Posterior vena cava (tissue), 2 donors: ENCODE measurements at regions not wholly inside any gene's neighbourhood (a gene's known extent, or its start where the extent isn't known, plus 50 kb on each side); places are given as distances from the start of the nearest gene placed in this dataset.

Experiments used
- DNase-seq: peaks from one replicate; pipeline ENCODE4 v3.0.0-alpha.2; 2020; ENCODE audit warnings: low spot score
- intact Hi-C, 2 donors: fragments of 100-400 bp; cut with DNase I; formaldehyde crosslinking; loops; one replicate each; pipeline versions ENCODE4 v1.14.1 to v1.14.2; 2022 to 2023
- donor health status: DM: yes; HTN: yes; CAD: no.
- donor health status: DM: yes; HTN: yes; CAD: no.

DNA sequence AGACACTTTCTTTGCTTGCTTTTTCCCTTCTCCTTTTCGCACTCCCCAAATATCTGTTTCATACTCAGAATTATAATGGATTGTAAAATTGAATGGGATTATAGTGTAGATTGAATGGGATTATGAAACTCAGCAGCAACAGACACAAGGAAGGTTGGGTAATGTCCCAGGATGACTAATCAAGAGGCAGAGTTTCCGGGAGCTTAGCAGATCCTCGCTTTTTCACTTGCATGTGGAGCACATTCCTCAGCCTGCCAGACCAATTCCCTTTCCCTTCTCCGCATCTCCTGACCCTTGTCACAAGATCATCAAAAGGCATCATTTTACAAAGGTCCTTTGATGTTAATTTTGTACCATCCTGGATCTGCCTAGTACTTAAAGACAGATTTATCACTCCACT lies 55.1 kb upstream of the SLC1A1 start:
- DNase-seq, result no peak
- intact Hi-C loops, result no loop called here

DNA sequence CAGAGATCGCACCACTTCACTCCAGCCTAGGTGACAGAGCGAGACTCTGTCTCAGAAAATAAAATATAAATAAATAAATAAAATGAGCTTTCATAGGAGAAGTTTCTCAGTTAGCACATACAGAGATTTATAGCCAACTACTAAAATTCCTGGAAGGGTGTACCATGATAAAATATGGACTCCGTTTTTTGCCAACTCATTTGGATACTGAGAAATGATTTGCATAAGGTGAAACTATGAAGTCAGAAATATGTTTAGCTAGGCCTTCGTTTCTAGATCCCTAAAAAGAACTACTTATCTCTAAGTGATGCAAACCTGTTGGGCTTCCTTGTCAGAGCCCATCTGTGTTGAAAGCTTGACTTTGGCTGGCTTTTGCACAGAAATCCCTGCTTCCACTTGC lies 56.9 kb upstream of the SLC1A1 start:
- intact Hi-C loops, result no loop called here
- DNase-seq, result no peak

DNA sequence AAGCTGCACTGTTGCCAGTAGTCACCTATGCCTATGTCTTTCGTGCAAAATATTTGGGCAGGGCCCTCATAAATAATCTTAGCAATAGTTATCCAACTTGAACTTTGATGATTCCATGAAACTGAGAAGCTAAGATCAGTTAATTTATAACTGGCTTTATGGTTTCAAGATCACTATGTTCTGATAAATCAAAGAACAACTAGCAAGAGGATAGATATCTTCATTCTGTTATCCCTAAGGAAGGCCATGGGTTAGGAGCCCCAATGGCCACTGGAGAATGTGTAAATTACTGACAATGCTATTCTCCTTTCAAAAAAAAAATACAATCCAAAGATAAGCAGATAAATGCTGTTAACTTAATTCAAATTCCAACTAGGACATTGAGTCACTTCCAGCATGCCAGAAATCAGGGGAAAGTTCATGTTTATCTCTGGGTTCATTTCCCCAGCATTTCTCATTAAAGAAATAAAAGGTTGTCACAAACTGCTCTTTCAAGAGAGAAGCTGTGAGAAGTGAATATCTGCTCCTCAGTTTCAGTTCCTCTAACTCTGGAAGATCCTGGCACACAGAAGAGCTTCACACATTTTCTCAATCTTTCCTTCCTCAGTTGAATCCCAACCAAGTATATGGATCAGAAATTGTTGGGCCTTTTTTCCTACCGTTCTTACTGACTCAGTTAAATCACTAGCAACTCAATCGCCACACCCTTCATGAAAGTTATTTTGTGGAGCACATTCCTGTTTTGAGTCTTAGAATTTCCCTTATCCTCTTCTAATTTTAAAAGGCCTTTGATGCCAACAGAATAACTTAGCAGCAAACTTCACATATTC lies 59.6 kb upstream of the SLC1A1 start:
- intact Hi-C loops, result no loop called here
- no peak for DNase-seq

DNA sequence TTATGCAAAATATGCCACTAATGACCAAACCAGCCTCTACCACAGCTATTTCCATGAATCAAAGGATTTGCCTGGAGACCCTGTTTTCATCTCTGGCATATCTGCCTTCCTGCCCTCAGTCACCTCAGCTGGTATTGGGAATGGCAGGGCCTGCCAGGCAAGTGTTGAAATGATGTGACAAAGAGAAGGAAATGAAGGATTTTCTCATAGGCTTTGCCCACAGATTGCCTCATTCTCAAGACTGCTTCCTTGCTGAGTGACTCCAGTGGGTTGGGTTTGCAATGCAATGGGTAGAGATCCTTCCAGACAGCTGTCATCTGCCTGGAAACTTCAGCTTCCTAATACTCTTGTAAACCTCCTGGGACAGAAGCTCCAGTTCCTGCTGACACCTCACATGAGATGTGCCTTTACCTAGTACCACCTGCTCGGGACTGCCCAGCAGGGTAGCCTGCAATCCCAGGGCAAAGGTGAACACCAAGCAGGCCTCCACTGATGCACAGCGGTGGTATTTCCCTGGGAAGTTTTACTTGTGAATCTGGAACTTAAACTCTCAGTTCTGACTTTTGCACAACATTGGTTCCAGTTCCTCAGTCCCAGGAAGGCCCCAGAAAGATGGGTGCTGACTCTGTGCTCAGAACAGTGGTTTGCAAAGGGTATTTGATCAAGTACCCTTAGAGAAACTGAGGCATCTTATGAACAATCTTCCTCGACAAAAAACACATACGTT lies 64.8 kb upstream of the SLC1A1 start:
- intact Hi-C loops, result no loop called here
- no peak for DNase-seq

DNA sequence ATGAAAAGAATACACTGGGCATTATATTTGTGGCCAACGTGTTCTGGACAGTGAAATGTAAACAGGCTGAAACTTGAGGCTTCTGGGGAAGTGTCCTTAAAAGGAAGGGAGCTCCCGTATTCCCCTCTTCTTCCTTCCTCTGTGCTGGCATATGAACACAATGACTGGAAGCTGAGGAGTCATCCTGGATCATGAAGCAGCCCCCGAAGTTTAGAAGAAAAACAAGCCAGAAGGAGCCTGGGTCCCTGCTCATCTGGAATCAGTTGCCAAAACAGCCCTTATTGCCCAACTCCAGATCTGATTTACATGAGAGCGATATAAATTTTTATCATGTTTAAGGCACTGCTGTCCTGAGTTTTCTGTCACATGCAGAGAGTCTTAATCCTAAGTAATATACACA lies 65.4 kb upstream of the SLC1A1 start:
- no peak for DNase-seq
- intact Hi-C loops, result loop anchor here in 1 of 2 donors (5.0 kb wide), 1 partner anchor 633 kb away; no protein-coding TSS in a partner anchor

DNA sequence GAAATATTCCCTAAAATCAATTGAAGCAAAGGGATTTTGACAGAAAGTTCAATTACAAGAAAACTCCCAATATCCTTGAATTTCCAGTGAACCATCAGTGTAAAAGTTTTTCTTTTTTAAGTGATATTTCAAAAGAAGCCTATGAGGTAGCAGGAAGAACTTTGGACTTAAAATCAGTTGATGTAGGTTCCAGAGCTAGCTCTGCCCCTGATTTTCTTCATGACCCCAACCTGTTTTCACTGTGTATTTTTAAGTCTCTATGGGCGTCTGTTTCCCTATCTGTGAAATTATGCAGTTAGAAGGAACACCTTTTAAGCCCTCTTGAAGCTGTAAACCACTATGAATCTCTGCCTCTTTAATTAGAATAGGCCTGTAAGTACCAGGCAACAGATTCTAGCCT lies 66.2 kb upstream of the SLC1A1 start:
- intact Hi-C loops, result loop anchor here in 1 of 2 donors (5.0 kb wide), 1 partner anchor 632 kb away; no protein-coding TSS in a partner anchor
- no peak for DNase-seq

DNA sequence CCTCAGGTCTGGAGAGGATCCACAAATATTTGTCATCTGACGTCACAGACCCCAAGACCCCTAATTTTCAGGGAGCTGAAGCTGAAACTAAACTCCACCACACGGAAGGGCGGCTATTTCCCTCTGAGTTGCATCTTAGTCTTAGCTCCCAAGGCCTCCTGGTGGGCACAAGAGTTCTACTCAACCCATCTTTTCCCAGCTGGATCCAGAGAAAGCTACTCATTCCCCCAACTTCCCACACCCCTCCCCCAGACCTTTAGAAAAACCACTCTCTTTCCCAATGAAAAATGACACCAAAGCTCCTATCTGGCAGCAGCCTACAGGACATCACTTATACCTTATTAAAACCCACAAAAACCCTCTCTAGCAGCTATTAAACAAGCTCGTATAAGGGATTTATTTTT lies 67.1 kb upstream of the SLC1A1 start:
- DNase-seq, result no peak
- intact Hi-C loops, result loop anchor here in 1 of 2 donors (5.0 kb wide), 1 partner anchor 631 kb away; no protein-coding TSS in a partner anchor

DNA sequence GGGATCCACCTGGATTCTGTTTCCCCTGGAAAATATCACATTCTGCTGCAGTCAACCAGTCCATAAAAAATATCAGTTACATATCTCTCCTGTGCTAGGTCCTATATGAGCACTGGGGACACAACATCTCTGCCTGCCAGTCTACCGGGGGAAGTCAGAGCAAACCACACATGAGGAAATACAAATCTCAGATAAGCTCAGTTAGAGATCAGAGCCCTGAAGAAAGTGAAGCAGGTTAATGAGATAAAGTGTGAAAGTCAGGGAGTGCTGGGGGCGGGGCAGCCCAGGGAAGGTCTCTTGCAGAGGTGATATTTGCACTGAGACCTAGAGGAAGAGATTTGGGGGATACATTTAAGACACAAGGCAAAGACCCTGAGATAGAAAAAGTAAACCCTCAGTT lies 67.8 kb upstream of the SLC1A1 start:
- no peak for DNase-seq
- intact Hi-C loops, result loop anchor here in 1 of 2 donors (5.0 kb wide), 1 partner anchor 630 kb away; no protein-coding TSS in a partner anchor

DNA sequence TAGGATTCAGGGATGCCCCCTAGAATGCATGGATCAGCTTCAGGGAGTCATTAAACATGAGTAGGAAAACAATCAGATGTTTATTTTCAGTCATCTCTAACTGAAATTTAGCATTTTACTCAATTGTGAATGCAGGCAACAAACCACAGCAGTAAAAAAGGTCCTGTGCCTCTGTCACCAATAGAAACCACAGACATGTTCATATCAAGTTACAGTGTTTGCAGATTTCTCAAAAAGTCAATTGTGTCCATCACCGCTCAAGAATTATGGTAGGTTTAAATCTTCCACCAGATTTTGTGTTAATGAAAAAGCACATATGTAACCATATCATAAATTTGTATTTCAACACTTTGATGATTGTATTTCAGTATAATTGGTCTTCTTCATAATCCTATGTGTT lies 68.4 kb upstream of the SLC1A1 start:
- intact Hi-C loops, result loop anchor here in 1 of 2 donors (5.0 kb wide), 1 partner anchor 630 kb away; no protein-coding TSS in a partner anchor
- DNase-seq, result no peak

DNA sequence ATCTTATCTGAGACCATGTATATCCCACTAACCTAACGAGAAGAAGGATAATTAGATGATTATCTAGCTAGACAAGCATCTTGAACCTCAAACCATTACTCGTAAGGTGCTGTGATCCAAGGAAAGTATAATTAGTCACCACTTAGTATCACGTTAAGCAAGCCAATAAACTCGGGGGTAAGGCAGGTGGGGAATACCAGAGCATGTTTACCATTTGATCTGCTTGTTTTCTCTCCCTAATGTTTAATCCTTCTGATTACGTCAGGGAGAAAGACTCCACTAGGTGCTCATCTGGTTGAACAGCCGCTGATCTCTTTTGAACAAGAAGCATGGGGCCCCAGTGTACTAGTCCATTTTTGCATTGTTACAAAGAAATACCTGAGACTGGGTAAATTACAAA lies 69.9 kb upstream of the SLC1A1 start:
- no peak for DNase-seq
- intact Hi-C loops, result loop anchor here in 1 of 2 donors (5.0 kb wide), 1 partner anchor 628 kb away; no protein-coding TSS in a partner anchor

DNA sequence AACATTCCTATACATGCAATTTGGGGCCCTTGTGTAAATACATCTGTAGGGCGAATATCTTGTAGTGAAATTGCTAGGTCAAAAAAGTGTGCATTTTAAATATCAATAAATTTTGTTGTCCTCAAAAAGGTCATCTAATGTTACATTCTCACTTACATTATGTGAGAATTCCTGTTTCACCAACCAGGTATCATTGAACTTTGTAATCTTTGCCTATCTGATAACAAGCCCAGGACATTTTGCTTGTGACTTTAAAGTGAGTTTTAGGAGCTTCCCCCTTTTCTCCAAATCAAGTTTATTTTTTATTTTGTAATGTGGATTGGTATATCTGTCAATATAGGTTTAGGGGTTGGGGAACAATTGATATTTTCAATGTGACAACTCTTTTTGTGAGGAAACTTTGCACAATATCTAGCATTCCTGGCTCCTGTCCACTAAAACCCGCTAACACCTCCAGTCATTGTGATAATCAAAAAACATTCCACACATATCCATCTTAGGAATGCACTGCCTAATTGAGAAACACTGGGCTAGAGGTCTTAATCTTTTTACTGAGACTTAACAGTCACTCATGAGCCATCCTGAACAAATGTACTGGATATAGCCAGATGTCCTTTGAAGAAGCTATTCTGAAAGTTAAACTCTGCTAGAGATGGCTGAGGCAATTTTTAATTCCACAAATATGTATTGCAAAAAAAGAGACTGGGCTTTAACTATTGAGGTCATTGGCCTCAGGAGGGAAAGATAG lies 72.5 kb upstream of the SLC1A1 start:
- DNase-seq, result no peak
- intact Hi-C loops, result no loop called here

DNA sequence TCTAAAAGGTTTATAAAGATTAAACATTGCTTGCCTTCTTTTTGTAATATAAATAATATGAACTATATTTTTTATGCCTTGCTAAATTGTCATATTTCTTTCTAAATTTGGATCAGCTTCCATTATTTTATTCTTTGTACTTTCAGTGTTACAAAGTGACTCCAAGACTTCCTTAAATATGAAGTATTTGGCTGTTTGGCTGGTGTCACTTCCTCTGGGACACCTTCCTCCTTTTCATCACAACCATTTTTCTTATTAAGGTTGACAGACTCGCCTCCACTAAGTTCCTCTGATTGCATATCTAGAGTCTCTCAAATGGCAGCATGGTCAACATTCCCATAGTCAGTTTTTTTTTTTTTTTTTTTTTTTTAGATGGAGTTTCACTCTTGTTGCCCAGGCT lies 73.8 kb upstream of the SLC1A1 start:
- no peak for DNase-seq
- intact Hi-C loops, result no loop called here

DNA sequence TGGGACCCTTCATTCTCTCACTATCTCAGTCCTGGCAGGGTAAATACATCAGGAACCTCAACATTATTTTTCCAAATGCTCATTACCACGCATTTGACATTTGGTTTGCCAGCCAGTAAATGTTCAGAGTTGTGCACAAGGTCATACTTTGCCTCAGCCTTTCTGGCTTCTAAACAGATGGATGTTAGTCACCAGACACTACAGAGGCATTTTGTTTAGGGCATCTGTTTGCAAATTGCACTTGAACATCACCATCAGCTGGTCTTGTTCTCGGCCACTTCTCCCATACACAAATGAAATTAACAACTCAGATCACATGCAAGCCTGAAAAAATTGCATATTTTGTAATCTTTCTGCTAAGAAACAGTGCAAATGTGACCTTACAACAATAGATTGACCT lies 75.0 kb upstream of the SLC1A1 start:
- DNase-seq, result no peak
- intact Hi-C loops, result no loop called here

DNA sequence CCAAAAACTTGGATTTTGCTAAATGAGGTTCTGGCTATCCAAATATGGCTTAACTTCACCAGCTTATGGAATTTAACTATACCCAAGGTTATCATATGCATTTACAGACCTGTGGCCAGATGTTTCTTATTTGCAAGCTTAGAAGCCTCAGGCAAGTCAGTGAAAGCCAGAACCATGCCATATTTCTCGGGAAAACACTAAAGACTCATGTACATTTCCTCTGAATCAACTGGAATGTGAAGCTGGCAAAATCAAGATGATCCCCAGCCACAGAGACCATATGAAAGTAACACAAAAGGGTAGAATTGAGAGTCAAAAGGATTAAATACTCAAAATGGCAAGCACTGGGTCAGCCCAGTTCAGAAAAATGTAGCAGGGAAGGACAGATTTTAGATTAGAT lies 76.4 kb upstream of the SLC1A1 start:
- DNase-seq, result no peak
- intact Hi-C loops, result no loop called here

DNA sequence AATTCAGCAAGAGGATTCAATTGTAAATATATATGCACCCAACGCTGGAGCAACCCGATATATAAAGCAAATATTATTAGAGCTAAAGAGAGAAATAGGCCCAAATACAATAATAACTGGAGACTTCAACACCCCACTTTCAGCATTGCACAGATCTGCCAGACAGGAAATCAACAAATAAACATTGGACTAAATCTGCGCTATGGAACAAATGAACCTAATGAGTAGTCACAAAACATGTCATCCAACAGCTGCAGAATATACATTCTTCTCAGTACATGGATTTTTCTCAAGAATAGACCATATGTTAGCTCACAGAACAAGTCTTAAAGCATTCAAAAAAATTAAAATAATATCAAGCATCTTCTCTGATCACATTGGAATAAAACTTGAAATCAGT lies 86.1 kb upstream of the SLC1A1 start:
- DNase-seq, result no peak
- intact Hi-C loops, result no loop called here

DNA sequence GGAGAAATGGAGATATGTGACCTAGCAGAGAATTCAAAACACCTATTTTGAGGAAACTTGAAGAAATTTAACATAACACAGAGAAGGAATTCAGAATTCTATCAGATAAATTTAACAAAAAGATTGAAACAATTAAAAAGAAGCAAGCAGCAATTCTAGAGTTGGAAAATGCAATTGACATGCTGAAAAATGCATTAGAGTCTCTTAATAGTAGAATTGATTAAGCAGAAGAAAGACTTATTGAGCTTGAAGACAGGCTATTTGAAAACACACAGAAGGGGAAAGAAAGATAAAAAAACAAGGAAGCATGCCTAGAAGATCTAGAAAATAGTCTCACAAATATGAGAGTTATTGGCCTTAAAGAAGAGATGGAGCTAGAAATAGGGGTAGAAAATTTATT lies 87.8 kb upstream of the SLC1A1 start:
- no peak for DNase-seq
- intact Hi-C loops, result no loop called here

DNA sequence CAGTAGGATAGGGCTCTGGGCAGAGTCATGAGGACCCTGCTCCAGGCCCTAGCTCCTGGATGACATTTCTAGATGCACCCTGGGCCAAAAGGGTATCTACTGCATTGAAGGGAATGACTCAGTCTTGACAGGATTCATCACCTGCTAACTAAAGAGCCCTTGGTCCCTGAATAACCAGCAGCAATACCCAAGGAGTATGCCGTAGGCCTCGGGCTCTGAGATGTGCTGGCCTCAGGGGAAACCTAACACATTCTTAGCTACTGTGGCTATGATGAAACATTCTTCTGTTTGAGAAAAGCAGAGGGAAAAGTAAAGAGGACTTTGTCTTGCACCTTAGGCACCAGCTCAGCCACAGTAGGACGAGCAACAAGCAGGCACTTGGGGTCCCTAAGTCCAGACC lies 89.5 kb upstream of the SLC1A1 start:
- intact Hi-C loops, result no loop called here

DNA sequence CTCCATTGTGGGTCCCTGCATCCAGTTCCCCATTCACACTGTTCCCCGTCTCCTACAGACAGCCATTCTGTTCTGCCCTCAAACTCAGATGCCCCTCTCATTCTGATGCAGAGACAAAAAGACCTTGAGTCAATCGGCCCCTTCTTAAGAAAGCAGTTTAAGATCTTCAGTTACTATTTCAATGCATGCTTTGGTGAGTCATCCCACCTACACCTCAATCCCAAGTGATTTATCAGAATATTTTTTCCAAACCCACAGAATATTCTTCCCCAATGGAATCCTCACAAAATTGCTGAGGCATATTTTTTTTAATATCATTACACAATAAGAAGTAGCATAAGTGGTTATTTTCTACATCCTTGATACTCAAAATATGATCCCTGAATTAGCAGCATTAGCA lies 92.4 kb upstream of the SLC1A1 start:
- no peak for DNase-seq
- intact Hi-C loops, result no loop called here

More for the DNA sequence above, 89.5 kb upstream of the SLC1A1 start:
- DNase-seq, result no peak

DNA sequence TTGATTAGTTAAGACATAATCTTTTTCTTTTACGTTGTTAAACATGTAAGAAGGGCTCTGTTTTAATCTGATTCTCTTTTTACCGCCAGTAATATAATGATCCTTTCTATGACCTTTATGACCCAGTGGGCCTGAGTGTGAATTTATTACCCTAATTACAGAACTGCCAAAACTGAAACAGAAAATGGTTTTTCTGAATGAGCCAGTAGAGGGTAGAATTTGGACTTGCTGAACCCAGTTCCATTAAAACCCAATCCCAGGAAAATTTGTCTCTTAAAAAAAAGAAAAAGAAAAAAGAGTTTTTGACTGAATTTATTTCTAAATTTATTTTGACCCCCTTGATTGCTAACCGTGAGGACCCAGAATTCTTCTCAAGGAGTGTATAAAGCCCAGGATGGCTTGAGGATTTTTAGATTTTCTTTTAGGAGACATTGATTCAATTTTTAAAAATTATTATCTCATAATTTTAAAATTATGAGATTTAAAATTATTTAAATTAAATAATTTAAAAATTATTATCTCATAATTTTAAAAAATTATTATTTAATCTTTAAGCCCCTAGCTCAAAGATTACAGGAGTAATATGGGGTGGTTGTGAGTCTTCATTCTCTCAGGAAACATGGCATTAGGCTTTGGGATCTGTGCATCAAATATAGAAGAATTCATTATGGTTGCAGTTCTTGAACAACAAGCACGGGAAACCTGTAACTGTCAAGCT lies 94.1 kb upstream of the GLIS3 start:
- no peak for DNase-seq
- intact Hi-C loops, result no loop called here
